Mesendoderm (in vitro differentiated cells): ENCODE measurements at regions not wholly inside any gene's neighbourhood (a gene's known extent, or its start where the extent isn't known, plus 50 kb on each side); places are given as distances from the start of the nearest gene placed in this dataset.

Experiments used
- DNase-seq: peaks from one replicate; pipeline ENCODE4 v3.0.0; 2013
- H2AK5ac ChIP-seq: 2 replicates; pipeline ENCODE4 v1.6.1; 2013; ENCODE audit warnings: low read length, inconsistent platforms
- H2BK120ac ChIP-seq: 2 replicates; pipeline ENCODE4 v1.6.1; 2013; ENCODE audit warnings: low read depth, mild to moderate bottlenecking, low read length, moderate library complexity, mixed read lengths
- H2BK15ac ChIP-seq: replicated peaks from 2 replicates; pipeline ENCODE4 v1.6.1; 2013; ENCODE audit warnings: low read depth, mild to moderate bottlenecking, moderate library complexity
- H2BK5ac ChIP-seq: 2 replicates; pipeline ENCODE4 v1.6.1; 2013; ENCODE audit warnings: low read length, inconsistent platforms
- H3K18ac ChIP-seq: 2 replicates; pipeline ENCODE4 v1.6.1; 2013; ENCODE audit warnings: mild to moderate bottlenecking, low read length, mixed read lengths
- H3K23ac ChIP-seq: one replicate; pipeline ENCODE4 v1.6.1; 2013; ENCODE audit warnings: low read length
- H3K27ac ChIP-seq: 2 replicates; pipeline ENCODE4 v1.5.1; 2013; ENCODE audit warnings: low read depth, mild to moderate bottlenecking, inconsistent platforms, low read length, moderate library complexity
- H3K27me3 ChIP-seq: 2 replicates; pipeline ENCODE4 v1.6.1; 2013; ENCODE audit warnings: low read length, control low read depth, mild to moderate bottlenecking, inconsistent platforms; ENCODE audit not compliant: insufficient read depth, poor library complexity
- H3K36me3 ChIP-seq: 2 replicates; pipeline ENCODE4 v1.6.1; 2013; ENCODE audit warnings: low read length, inconsistent platforms; ENCODE audit not compliant: control insufficient read depth, insufficient read depth
- H3K4ac ChIP-seq: one replicate; pipeline ENCODE4 v1.6.1; 2013; ENCODE audit warnings: low read depth, mild to moderate bottlenecking, low read length, moderate library complexity
- H3K4me1 ChIP-seq: 2 replicates; pipeline ENCODE4 v1.6.1; 2013; ENCODE audit warnings: low read depth, low read length, inconsistent platforms; ENCODE audit not compliant: control insufficient read depth
- H3K4me2 ChIP-seq: 2 replicates; pipeline ENCODE4 v1.6.1; 2013; ENCODE audit warnings: low read length
- H3K4me3 ChIP-seq: 2 replicates; pipeline ENCODE4 v1.5.1; 2013; ENCODE audit warnings: mild to moderate bottlenecking, low read length
- H3K56ac ChIP-seq: one replicate; pipeline ENCODE4 v1.6.1; 2013; ENCODE audit warnings: low read length
- H3K79me1 ChIP-seq: 2 replicates; pipeline ENCODE4 v1.6.1; 2013; ENCODE audit warnings: low read length, inconsistent platforms
- H3K79me2 ChIP-seq: 2 replicates; pipeline ENCODE4 v1.6.1; 2013; ENCODE audit warnings: mild to moderate bottlenecking, low read length; ENCODE audit not compliant: control insufficient read depth, insufficient read depth
- H3K9ac ChIP-seq: 2 replicates; pipeline ENCODE4 v1.6.1; 2013; ENCODE audit warnings: low read length, inconsistent platforms
- H4K5ac ChIP-seq: one replicate; pipeline ENCODE4 v1.6.1; 2013; ENCODE audit warnings: low read length
- H4K8ac ChIP-seq: one replicate; pipeline ENCODE4 v1.6.1; 2013; ENCODE audit warnings: low read depth, mild to moderate bottlenecking, control low read depth, low read length, moderate library complexity
- WGBS: extraction: QIAGEN DNeasy Blood & Tissue Kit; methylation state at CpG from one replicate; pipeline ENCODE4 v1.1.7; 2013; ENCODE audit warnings: low lambda C conversion rate, missing lambda C conversion rate; ENCODE audit not compliant: insufficient coverage; ENCODE audit errors: extremely low coverage; 5-methylcytosine and 5-hydroxymethylcytosine counted together

DNA sequence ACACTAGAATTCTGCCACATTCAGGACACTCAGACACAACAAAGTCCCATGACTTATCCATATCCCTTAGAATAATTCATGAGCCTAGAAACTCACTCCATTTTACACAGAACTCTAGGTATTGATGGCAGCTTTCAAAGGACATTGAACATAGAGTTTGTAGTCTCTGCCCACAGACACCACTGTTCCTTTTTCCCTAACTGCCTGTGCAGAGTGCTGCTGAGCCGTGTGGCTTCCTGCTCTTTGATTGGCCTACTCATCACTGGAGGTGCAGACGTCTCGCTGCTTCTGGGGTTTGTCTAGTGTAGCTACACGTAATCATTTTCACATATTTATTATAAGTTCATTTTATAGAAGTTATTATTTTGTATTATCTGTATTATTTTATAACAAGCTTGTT lies 407.6 kb downstream of the PREX1 start:
- no peak overlapping the region for H3K4me2 ChIP-seq
- H3K36me3 ChIP-seq = no peaks in the 10 kb centered on the region
- no CpG with 5 or more reads among the region's 4 CpGs for WGBS
- H3K56ac ChIP-seq = no peak overlapping the region
- no peak overlapping the region for H3K9ac ChIP-seq
- H3K4me3 ChIP-seq = no peak overlapping the region
- no peak overlapping the region for H2AK5ac ChIP-seq
- H3K27ac ChIP-seq = no peak overlapping the region
- no peak overlapping the region for H2BK5ac ChIP-seq
- no peak overlapping the region for H2BK15ac ChIP-seq
- H4K5ac ChIP-seq = no peak overlapping the region
- H2BK120ac ChIP-seq = no peak overlapping the region
- no peak overlapping the region for H3K4ac ChIP-seq
- H3K18ac ChIP-seq = no peak overlapping the region
- H3K4me1 ChIP-seq = no peaks in the 10 kb centered on the region
- DNase-seq = no peak
- H3K79me1 ChIP-seq = no peaks in the 10 kb centered on the region
- no peaks in the 10 kb centered on the region for H3K27me3 ChIP-seq
- no peak overlapping the region for H4K8ac ChIP-seq
- no peak overlapping the region for H3K23ac ChIP-seq
- no peaks in the 10 kb centered on the region for H3K79me2 ChIP-seq

GRCh38 chr20:48419173-48419572 lies 408.6 kb downstream of the PREX1 start:
- no peak overlapping the region for H3K9ac ChIP-seq
- no peak overlapping the region for H2BK15ac ChIP-seq
- no peak overlapping the region for H3K56ac ChIP-seq
- WGBS = no CpG with 5 or more reads among the region's 4 CpGs
- H4K8ac ChIP-seq = no peak overlapping the region
- no peak overlapping the region for H3K4ac ChIP-seq
- no peaks in the 10 kb centered on the region for H3K79me1 ChIP-seq
- H3K4me2 ChIP-seq = no peak overlapping the region
- no peak for DNase-seq
- no peak overlapping the region for H3K27ac ChIP-seq
- no peaks in the 10 kb centered on the region for H3K27me3 ChIP-seq
- no peaks in the 10 kb centered on the region for H3K36me3 ChIP-seq
- H3K18ac ChIP-seq = no peak overlapping the region
- H2AK5ac ChIP-seq = no peak overlapping the region
- H3K4me3 ChIP-seq = no peak overlapping the region
- H3K79me2 ChIP-seq = no peaks in the 10 kb centered on the region
- H2BK120ac ChIP-seq = no peak overlapping the region
- H3K4me1 ChIP-seq = no peaks in the 10 kb centered on the region
- H2BK5ac ChIP-seq = no peak overlapping the region
- H4K5ac ChIP-seq = no peak overlapping the region
- H3K23ac ChIP-seq = no peak overlapping the region

GRCh38 chr20:48416002-48416401 lies 411.8 kb downstream of the PREX1 start:
- no peaks in the 10 kb centered on the region for H3K36me3 ChIP-seq
- H2AK5ac ChIP-seq = no peak overlapping the region
- H4K5ac ChIP-seq = no peak overlapping the region
- no peak overlapping the region for H2BK15ac ChIP-seq
- H3K79me1 ChIP-seq = no peaks in the 10 kb centered on the region
- no peak overlapping the region for H3K4ac ChIP-seq
- H3K23ac ChIP-seq = no peak overlapping the region
- H3K18ac ChIP-seq = no peak overlapping the region
- no peak overlapping the region for H2BK120ac ChIP-seq
- no peak overlapping the region for H3K4me3 ChIP-seq
- no peaks in the 10 kb centered on the region for H3K27me3 ChIP-seq
- no peak overlapping the region for H3K4me2 ChIP-seq
- no CpG with 5 or more reads among the region's 5 CpGs for WGBS
- DNase-seq = no peak
- H3K56ac ChIP-seq = no peak overlapping the region
- H3K79me2 ChIP-seq = no peaks in the 10 kb centered on the region
- no peaks in the 10 kb centered on the region for H3K4me1 ChIP-seq
- H2BK5ac ChIP-seq = no peak overlapping the region
- no peak overlapping the region for H3K9ac ChIP-seq
- H4K8ac ChIP-seq = no peak overlapping the region
- H3K27ac ChIP-seq = no peak overlapping the region

- Histone ChIP-seq H3K27ac (no peak overlapping the region), H3K9ac (no peak overlapping the region)
- WGBS = no CpG with 5 or more reads among the region's 1 CpG
These were observed 413.0 kb downstream of the PREX1 start for GRCh38 chr20:48414786-48415185.

DNA sequence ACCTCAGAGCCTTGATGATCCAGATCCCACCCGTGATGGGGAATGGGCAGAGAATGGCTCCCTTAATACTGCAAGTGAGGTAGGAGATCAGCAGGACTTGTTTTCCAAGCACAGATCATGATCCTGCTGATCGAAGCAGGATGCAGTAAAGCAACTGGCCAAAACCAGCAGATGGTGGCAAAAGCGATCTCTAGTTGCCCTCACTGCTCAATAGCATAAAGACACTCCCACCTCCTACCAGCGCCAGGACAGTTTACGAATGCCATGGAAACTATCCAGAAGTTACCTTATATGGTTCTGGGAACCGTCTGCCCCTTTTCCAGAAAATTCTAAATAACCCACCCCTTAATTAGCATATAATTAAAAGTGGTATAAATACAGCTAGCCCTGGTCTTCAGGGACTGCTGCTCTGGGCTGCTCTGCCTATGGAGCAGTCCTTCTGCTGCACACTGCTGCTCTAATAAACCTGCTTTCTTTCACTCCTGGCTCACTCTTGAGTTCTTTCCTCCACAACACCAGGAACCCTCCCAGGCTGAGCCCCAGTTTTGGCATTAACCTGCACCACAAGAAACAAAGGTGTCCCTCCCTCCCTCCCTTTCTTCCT lies 415.8 kb downstream of the PREX1 start:
- no peak overlapping the region for H3K27ac ChIP-seq
- H3K4me2 ChIP-seq = no peak overlapping the region
- H3K36me3 ChIP-seq = no peaks in the 10 kb centered on the region
- no peak overlapping the region for H4K8ac ChIP-seq
- no peak overlapping the region for H3K4ac ChIP-seq
- H2AK5ac ChIP-seq = no peak overlapping the region
- no peak overlapping the region for H3K23ac ChIP-seq
- no peak overlapping the region for H3K4me3 ChIP-seq
- H2BK5ac ChIP-seq = no peak overlapping the region
- no peak overlapping the region for H3K9ac ChIP-seq
- H2BK120ac ChIP-seq = no peak overlapping the region
- no peak for DNase-seq
- peaks cover 1% of the 10 kb centered on the region for H3K4me1 ChIP-seq
- H4K5ac ChIP-seq = no peak overlapping the region
- H2BK15ac ChIP-seq = no peak overlapping the region
- no peaks in the 10 kb centered on the region for H3K27me3 ChIP-seq
- no CpG with 5 or more reads among the region's 6 CpGs for WGBS
- H3K56ac ChIP-seq = no peak overlapping the region
- H3K18ac ChIP-seq = no peak overlapping the region
- no peaks in the 10 kb centered on the region for H3K79me2 ChIP-seq
- H3K79me1 ChIP-seq = no peaks in the 10 kb centered on the region

More at GRCh38 chr20:48414786-48415185, 413.0 kb downstream of the PREX1 start:
- Histone ChIP-seq H2AK5ac (no peak overlapping the region), H4K8ac (no peak overlapping the region), H3K79me1 (no peaks in the 10 kb centered on the region), H3K23ac (no peak overlapping the region), H3K36me3 (no peaks in the 10 kb centered on the region), H3K27me3 (no peaks in the 10 kb centered on the region), H3K18ac (no peak overlapping the region), H2BK15ac (no peak overlapping the region), H3K4me1 (no peaks in the 10 kb centered on the region), H3K4me3 (no peak overlapping the region), H3K4ac (no peak overlapping the region), H2BK5ac (no peak overlapping the region), H3K56ac (no peak overlapping the region), H2BK120ac (no peak overlapping the region), H3K79me2 (no peaks in the 10 kb centered on the region), H4K5ac (no peak overlapping the region), H3K4me2 (no peak overlapping the region)
- no peak for DNase-seq

DNA sequence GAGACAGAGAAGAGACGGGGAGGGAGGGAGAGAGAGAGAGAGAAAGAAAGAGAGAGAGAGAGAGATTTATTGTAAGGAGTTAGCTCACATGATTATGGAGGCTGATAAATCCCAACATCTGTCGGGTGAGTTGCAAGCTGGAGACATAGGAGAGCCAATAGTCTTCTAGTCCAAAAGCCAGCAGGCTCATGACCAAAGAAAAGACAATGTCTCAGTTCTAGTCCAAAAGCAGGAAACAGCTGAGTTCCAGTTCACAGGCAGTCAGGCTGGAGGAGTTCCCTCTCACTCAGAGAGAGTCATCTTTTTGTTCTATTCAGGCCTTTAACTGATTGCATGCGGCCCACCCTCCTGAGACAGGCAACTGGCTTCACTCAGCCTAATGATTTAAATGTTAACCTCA lies 416.6 kb downstream of the PREX1 start:
- Histone ChIP-seq H2BK15ac (no peak overlapping the region), H4K5ac (no peak overlapping the region), H3K4me3 (no peak overlapping the region), H3K27me3 (no peaks in the 10 kb centered on the region), H2BK5ac (no peak overlapping the region), H3K79me2 (no peaks in the 10 kb centered on the region), H3K18ac (no peak overlapping the region), H4K8ac (no peak overlapping the region), H2AK5ac (no peak overlapping the region), H3K9ac (no peak overlapping the region), H3K4ac (no peak overlapping the region), H3K4me1 (peaks cover 2% of the 10 kb centered on the region), H3K56ac (no peak overlapping the region), H3K79me1 (no peaks in the 10 kb centered on the region), H3K36me3 (no peaks in the 10 kb centered on the region), H3K23ac (no peak overlapping the region), H3K4me2 (no peak overlapping the region), H3K27ac (no peak overlapping the region), H2BK120ac (no peak overlapping the region)
- WGBS = no CpG with 5 or more reads among the region's 3 CpGs
- DNase-seq = no peak
